ENCODE measurements at regions not wholly inside any gene's neighbourhood (a gene's known extent, or its start where the extent isn't known, plus 50 kb on each side); places are given as distances from the start of the nearest gene placed in this dataset.

DNA sequence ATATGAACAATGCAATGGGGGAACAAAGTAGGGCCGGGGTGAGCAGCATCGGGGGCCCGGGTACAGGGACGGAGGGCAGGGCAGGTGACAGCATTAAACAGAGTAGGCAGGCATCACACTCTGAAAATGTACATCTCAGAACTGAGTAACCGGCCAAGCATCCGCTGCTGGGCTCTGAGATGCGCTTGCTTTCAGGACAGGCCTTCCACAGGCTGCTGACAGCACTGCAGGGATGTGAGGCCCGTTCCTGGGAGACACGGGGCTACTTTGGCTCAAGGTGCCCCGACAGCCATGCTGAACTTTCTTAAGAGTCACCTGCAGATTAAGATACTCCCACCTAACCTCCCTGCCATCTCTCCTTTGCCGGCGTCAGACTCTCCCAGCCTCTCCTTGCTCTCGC, 64.3 kb upstream of the FGFR2 start:
- no peak for DNase-seq (ENCODE audit: low read depth in 2 of 2)

DNA sequence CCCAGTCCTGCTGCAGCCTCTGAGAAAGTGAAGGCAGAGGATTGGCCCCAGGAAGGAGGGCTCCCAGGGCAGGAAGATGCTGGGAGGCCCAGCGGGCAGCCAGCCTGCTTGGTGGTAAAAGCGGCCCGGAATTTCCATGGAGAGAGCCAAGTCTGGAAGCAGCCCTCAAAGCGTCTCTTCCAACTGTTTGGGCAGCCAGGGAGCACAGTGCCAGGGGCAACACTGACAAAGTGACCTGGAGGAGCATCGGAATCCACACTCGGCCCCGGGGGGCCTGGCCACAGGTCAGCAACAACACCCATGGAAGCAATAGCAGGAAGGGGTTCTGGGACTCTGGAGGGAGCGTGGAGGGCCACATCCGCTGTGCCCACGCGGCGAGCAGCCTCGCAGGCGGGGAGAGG, 63.2 kb upstream of the FGFR2 start:
- no peak for DNase-seq (ENCODE audit: low read depth in 2 of 2)

DNA sequence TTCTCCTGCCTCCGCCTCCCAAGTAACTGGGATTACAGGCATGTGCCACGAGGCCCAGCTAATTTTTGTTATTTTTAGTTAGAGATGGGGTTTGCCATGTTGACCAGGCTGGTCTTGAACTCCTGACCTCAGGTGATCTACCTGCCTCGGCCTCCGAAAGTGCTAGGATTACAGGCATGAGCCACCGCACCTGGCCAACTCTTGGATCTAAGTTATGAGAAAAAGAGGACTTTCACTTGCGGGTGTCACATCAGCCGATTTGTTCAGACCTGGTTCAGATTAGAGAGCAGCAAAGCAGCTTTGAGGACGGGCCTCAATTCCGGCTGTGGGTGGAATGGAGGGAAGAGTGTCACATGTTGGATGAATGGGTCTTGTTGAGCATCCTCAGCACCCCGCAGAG, 61.0 kb upstream of the FGFR2 start:
- no peak for DNase-seq (ENCODE audit: low read depth in 2 of 2)

DNA sequence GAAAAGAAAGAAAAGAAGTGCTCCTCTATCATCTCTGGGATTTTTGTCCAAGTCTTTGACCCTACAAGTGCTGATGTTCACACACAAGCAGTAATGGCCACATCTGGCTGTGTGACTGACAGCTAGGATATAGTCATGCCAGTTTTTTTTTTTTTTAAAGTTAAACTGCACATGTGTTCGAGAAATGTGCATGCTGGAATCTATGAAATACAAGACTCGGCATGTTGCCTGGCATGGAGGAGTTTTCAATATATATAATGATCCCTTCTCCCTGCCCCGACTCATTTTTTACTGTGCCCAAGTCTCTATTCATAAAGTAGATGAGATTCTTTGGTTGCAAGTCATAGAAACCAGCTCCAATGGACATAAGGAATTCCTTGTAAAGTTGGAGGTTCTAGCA, 60.4 kb upstream of the FGFR2 start:
- DNase-seq (ENCODE audit: low read depth in 2 of 2) = no peak

DNA sequence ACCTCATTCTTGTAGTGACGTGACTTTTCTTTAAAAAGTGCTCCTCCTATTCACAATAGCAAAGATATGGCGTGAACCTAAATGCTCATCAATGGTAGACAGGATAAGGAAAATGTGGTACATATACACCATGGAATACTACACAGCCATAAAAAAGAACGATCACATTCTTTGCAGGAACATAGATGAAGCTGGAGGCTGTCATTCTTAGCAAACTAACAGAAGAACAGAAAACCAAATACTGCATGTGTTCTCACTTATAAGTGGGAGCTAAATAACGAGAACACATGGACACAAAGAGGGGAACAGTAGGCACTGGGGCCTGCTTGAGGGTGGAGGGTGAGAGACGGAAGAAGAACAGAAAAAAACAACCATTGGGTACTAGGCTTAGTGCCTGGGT, 59.9 kb upstream of the FGFR2 start:
- no peak for DNase-seq (ENCODE audit: low read depth in 2 of 2)

DNA sequence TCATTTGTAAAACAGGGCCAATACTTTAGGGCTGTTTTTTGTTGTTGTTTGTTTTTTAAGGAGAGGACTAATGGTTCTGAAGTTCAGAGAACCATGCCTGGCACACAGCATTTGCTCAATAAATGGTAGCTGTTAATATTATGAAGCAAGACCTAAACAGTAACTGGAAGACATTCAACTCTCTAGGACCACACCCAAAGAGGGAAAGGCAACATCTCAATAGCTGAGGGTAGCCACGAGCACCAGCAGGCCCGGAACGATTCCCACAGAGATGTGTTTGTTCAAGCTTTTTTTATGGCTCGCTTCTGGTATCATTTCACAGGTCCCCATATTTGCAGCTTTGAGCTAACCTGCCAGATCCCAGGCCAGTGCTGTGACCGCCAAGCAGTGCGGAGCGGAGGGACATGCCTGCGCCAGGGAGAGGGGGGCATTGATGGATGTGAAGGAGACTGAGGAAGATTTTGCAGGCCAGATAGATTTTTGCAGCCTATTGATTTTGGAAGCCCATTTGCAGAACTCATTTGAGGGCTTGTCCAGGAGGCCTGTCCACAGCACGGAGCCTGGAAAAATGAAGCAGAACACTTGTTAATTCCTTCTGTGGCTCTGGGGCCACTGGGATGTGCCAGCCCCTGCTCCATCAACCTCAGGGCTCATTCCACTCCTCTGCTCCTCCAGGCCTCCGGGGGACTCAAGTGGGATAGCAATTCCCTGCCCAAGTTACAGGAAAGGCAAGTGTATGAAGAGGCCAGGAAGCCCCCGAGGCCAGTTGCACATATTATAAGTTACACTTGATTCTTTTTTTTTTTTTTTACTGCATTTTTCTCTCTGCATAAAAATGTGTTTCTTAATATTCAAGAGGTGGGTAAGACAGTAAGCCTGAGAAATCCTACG, 57.3 kb upstream of the FGFR2 start:
- no peak for DNase-seq (ENCODE audit: low read depth in 2 of 2)

DNA sequence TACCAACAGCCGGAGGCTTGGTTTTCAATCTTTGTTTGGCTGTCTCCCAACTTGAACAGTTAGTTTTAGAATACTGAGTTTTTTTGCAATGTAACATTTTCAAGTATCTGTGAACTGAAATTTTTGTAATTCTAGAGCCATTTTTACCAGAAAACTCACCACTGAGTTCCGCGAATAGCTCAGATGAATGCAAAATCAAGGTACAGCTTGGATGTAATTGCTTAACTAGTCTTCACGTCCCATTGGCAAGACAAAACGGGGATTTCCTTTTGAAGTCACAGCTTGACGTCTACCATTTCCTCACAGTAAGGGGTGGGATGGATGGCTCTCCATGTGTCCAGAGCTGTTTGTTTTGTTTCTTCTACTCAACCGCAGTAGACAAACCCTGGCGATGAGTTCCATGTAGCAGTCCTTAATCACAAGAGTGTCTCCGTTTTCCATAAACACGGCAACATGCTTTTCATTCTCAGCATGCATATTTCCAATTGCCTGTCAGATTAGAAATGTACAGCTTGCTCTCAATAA, 55.8 kb upstream of the FGFR2 start:
- no peak for DNase-seq (ENCODE audit: low read depth in 2 of 2)

DNA sequence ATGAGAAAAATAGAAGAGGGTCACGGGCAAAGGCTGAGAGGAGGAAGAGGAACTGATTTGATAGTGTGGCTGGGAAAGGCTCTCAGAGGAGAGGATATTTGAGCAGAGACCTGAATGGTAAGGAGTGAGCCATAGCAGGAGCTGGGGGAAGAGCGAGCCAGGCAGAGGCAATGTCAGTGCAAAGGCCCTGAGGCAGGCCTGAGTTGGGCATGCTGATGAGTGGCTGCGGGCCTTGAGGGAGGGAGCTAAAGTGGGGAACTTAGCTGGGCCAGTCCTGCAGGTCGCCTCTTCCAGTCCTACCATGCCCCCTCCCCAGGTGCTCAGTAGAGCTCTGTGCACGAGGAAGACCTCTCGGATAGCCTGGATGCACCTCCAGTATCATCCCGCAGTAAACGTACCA, 55.4 kb upstream of the FGFR2 start:
- no peak for DNase-seq (ENCODE audit: low read depth in 2 of 2)

DNA sequence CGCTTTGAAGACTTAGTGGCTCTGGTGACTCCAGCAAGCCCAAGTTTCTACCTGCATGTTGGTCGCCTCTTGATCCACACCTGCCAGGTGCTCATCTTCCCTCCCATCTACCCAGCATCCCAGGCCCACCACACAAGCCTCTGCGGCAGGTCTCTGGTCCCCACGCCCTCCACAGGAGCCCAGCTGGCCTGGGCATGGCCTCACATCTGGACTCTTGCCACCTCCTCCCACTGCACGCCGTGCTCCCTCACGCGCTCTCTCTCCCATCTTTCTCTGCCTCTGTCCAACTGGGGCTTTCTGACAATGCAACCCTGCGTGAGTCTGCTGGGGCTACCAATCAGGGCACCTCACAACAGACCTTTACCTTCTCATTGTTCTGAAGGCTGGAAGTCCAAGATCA, 50.2 kb upstream of the FGFR2 start:
- DNase-seq (ENCODE audit: low read depth in 2 of 2) = no peak

DNA sequence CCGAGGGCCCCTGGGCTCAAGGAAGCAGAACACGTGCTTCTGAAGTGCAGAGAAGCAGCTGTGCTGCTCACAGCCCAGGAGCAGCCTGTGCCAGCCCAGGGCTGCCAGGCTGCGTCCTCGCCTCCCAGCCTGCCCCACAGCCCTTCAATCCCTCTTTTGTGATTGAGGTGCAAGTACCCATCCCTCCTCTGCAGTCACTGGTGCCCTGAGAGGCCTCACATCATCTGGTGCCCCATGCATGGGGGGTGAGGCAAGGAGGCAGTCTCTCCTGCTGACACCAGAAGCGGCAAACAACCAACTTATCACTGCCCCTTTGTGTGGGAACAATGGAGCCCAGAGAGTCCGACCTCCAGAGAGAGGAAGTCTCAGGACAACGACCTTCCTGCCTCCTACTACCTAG, 49.8 kb upstream of the FGFR2 start:
- DNase-seq (ENCODE audit: low read depth in 2 of 2) = no peak

All from dermis microvascular lymphatic vessel endothelial cell (primary cell).